CD4-positive, alpha-beta T cell treated with Interleukin-4 for 1 hour (primary cell): ENCODE measurements at regions not wholly inside any gene's neighbourhood (a gene's known extent, or its start where the extent isn't known, plus 50 kb on each side); places are given as distances from the start of the nearest gene placed in this dataset.

Experiments used
- DNase-seq, 2 donors: peaks; one replicate each; pipeline ENCODE4 v3.0.0-alpha.2; 2020 to 2022

GRCh38 chr1:5256793-5257192 is 602.4 kb downstream of the AJAP1 start:
- no peak for DNase-seq

DNA sequence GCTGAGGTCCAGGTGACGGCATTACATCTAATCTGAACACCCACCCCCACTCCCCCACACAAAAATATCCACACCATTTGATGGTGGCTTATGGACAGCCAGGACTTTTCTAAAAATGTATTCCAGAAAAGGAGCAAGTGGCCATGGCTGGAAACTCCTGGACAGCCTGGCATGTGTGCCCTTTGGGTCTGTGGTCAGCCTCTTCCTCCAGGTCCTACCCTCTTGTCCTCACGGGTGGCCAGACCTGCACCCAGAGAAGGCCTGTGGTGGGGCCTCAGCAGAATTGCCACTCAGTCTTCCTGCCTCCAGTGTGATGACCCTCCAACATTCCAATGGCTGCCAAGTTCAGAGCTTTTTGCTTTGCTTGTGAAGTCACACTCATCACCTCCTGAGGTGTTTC is 600.6 kb downstream of the AJAP1 start:
- DNase-seq: no peak

DNA sequence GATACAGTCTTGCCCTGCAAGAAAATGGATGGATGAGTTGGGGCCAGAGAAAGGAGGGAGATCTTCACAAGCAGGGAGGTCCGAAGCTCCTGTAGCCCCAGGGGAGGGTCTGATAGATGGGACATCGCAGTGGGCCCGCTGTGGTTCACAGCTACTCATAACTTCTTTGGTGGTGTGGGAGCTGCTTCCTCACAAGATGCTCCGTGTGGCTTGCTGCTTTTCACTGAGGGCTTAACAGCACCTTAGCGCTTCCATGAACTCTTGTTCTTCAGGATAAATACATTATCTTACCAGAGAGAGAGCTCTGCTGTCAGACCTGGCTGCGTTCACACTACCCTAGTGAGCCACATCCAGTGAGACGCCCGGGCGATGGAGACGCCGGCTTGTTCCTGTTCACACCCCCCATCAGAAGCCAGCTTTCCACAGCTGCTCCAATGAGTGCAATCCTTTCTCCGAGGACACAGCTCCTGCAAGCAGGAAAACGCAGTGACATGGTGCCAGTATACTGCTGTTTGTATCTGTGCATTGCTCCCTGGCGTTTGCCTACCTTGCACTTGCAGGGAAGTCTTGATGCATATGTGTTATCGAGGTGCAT is 599.8 kb downstream of the AJAP1 start:
- DNase-seq: no peak

DNA sequence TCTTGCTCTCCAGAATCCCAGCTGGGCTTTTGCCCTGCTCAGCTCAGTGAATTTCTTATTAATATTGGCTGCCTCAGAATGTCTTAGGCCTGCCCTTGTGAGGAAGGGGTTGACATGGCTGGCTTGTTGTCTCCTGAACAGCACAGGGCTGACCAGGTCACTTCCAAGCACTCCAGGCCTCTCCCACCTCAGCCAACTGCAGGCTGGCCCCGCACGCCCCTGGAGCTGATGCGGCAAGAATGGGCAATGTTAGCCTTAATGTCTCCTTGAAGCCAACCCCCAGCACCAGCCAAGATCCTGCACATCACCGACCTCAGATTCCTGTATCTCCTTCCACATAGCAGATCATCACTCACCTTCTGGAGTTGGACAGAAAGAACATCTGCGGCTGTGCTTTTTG is 598.6 kb downstream of the AJAP1 start:
- DNase-seq: no peak

- no peak for DNase-seq
Measured at GRCh38 chr1:5250336-5250735, 595.9 kb downstream of the AJAP1 start.

GRCh38 chr1:5245348-5245747 is 590.9 kb downstream of the AJAP1 start:
- DNase-seq: no peak

DNA sequence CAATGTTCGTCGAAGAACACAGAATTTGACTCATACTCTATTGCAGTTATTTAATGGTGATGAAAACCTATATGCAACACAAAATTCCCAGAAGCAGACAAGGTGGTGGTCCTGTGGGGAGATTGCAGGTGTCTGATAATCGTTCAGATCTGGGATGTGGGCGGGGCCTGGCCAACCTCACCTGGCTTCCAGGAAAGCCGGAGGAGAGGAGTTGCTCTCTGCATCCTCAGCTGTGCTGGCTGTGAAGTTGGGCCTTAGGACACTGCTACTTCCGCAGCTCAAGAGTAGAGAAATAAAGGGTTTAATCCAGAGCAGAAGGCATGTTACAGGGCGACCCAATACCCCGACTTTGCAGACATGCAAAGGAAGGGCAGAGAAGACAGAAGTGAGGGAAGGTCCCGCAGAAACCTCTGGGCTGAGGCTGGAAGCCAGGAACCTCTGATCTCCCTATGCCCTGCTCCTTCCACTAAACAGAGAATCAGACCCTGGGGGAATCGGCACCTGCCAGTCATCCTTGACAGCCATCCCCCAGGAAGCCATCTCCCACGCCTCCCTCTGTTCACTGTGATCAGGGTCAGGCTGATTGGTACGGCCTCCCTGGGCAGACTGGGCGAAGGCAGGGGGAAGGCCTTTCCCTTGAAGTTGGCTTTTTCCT is 590.3 kb downstream of the AJAP1 start:
- DNase-seq: no peak

- DNase-seq: no peak
Measured at GRCh38 chr1:5242850-5243249, 588.4 kb downstream of the AJAP1 start.

DNA sequence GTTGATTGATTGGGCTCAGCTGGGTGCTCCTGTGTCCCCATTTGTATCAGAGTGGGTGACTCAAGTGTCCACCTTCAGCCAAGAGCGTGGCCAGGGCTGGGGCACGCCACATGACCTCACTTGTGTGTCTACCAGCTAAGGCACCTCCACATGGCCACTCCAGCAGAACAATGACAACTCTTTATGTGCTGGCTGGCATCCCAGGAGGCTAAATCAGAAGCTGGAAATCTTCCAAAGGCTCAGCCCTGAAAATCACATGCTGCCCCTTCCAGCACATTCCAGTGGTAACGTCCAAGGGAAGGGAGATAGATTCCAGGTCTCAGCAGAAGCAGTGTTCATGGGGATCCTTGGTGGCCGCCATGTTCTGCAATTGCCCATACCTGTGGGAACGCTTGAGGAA is 585.5 kb downstream of the AJAP1 start:
- no peak for DNase-seq

GRCh38 chr1:5238351-5239130 is 584.1 kb downstream of the AJAP1 start:
- no peak for DNase-seq

DNA sequence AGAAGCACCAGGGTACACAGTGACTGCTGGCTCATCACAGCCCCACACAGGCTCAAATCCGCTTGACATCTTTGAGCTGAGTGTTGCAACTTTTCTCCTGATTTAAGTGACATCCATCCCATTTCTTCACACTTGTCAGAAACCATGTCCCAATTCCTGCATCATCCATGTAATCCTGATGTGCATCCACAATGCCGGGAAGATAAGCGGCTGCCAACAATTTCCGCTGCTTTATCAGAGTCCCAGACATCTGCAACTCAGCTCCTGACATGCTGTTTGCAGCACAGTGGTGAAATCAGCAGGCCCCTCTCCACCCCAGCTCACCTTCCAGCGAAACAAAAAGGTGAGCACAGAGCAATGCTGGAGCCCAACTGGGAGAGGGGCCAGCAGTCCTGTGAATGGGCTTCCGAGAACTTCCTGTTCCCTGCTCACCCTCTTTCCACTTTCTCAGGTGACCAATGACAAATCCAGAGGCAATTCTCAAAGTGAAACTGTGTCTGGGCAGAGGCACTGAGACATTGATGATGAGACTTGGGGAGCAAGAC is 581.0 kb downstream of the AJAP1 start:
- DNase-seq: no peak

- DNase-seq: no peak
Measured at GRCh38 chr1:5232537-5232936, 578.1 kb downstream of the AJAP1 start.

DNA sequence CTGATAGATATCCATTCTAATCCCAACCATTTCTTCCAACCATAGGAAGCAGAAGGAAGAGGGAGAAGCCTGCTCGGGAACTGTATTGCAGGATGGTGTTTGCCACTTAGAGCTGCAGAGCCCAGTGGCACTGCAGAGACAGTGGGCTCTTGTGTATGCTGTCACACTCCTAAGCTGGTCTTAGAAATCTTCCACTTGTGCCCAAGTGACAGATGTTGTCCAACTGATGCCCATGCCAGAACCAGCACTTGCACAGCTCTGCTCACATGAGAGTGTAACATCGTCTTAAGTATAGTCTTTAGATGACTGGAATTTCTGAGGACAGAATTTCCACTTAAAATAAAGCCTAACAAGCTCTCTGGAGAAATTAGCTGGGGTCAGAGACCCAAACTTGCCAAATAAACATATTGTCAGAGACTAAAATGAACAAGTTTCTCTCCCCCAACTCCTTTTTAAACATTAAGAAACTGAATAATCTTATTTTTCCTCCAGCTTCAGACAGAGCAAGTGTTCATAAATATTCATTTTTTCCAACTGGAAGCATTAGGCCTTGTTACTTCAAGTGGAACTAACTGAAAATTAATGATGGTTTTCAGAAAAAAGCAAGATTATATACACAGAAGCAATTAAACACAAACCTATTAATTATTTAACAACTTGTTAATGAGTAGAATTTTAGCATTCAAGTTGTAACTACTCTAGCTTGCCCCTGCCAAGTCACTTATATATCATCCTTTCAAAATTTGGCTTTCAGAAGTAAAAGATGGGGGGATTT is 577.3 kb downstream of the AJAP1 start:
- no peak for DNase-seq

GRCh38 chr1:5227114-5227513 is 572.7 kb downstream of the AJAP1 start:
- DNase-seq: no peak

DNA sequence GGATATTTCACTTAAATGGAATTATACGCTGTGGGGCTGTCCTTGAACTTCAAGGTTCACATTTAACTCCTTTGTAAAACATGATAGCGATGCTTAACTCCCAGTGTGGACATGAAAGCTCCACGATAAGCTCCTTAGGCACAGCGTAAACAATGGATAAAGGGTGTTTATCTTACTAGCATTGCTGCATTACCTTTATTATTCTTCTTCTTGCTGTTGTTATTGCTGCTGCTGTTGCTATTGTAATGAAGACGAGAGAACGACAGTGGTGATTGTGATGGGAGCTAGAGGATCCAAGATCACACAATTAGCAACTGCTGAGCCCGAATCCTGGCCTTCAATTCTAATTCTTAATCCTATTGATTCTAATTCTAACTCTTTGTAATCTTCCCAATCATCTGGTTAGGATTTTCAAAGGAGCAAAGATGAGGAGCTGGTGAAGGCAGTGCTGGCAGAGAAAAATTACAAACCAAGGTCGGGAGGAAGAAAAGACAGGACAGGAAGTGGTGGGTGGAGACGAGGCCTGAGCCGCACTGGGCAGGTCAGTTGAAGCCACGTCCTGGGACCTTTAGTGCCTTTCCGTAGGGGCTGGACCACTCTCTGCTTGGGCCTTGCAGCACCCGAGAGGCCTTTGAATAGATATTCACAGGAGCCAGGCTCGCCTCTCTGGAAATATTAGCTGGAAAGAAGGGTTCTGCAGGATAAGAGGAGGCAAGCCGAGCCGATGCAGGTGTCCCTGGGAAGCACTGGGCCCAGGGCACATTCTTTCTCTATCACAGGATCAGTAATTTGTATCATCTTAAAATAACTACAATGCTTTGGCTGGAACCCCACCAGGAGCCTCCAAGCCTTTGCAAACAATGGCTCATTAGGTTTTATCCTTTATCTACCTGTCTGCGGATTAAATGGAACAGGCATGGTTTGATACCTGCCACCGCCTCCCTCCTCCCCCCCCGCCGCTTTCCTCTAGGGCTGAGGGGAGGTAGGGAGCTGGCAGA is 571.6 kb downstream of the AJAP1 start:
- no peak for DNase-seq

- DNase-seq: no peak
Measured at GRCh38 chr1:5223206-5223605, 568.8 kb downstream of the AJAP1 start.

- DNase-seq: no peak
Measured at GRCh38 chr1:5222626-5223025, 568.2 kb downstream of the AJAP1 start.

DNA sequence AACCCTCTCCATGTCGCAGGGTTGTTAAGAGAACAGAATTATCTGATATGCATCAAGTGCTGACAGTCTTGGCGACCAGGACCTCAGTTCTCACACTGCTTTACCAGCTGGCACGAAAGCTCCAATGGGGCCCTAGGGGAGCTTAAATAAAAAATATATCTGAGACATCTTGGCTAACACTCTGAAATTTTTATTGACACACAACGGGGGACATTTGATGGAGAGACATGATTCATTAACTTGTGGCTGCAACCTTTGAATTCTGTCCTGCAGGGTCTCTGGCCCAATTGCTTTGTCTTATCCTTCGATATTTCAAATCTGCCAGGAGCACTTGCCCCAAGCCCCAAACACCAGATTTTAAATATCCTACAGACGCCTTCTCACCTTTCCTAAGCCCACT is 567.0 kb downstream of the AJAP1 start:
- no peak for DNase-seq

GRCh38 chr1:5220821-5221220 is 566.4 kb downstream of the AJAP1 start:
- DNase-seq: no peak

DNA sequence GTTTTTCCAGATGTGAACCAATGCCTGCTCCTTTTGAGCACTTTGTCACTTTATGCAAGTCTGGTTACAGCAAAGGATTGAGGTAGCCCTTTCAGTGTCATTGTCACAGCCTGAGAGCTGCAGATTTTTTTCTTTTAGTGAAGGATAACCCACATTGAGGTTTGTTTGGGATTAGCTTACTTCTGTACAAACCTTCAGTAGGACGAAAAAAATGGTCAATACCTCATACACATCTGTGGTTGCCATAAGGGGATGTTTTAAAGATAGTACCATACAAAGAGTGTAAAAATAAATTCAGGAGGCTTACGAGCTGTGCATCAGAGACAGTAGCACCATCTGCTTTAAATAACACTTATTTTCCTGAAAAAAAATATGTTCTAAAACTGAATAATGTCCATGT is 566.0 kb downstream of the AJAP1 start:
- no peak for DNase-seq

- DNase-seq: no peak
Measured at GRCh38 chr1:5200006-5200405, 545.6 kb downstream of the AJAP1 start.

DNA sequence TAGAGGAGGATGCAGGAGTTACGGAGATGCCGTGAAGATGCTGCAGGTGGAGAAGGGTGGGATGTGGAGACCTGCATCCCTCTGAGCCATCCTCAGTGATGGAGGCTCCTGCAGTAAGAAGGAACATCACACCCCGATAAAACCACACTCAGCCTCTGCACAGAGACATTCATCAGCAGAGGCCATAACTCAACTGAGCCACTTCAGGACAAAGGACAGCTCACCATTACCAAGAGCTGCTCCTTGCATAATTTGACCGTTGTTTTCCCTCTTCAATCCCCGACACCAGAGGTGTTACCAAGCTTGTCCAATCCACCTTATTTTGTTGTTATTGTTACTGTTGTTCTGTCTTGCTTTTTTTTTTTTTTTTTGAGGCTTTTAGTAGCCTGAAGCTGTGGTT is 543.9 kb downstream of the AJAP1 start:
- DNase-seq: no peak
